Right kidney (tissue), 1 donor: ENCODE measurements at regions not wholly inside any gene's neighbourhood (a gene's known extent, or its start where the extent isn't known, plus 50 kb on each side); places are given as distances from the start of the nearest gene placed in this dataset.

Experiments used
- DNase-seq: peaks from one replicate; pipeline ENCODE4 v3.0.0-alpha.2; 2016

- no peak for DNase-seq
Observed at GRCh38 chr5:74340476-74340875, 300.1 kb downstream of the ENC1 start.

DNA sequence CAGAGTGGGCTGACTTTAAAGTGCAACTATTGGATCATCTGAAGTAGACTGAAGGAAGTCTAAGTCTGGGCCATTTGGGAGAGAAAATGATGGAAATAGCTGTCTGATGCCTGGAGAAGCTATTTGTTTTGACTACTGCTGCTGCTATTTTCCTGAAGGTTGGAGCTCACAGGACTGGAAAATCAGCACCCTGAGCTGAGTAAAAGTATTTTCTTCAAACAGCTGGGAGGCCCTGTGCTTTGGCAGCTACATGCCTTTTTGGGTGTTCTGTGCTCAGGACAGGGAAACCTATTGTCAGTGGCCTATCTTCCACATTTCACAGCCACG, 302.6 kb downstream of the ENC1 start:
- no peak for DNase-seq

GRCh38 chr5:74337254-74337983, 303.1 kb downstream of the ENC1 start:
- no peak for DNase-seq

- DNase-seq = no peak
Observed at GRCh38 chr5:74336297-74336696, 304.2 kb downstream of the ENC1 start.

DNA sequence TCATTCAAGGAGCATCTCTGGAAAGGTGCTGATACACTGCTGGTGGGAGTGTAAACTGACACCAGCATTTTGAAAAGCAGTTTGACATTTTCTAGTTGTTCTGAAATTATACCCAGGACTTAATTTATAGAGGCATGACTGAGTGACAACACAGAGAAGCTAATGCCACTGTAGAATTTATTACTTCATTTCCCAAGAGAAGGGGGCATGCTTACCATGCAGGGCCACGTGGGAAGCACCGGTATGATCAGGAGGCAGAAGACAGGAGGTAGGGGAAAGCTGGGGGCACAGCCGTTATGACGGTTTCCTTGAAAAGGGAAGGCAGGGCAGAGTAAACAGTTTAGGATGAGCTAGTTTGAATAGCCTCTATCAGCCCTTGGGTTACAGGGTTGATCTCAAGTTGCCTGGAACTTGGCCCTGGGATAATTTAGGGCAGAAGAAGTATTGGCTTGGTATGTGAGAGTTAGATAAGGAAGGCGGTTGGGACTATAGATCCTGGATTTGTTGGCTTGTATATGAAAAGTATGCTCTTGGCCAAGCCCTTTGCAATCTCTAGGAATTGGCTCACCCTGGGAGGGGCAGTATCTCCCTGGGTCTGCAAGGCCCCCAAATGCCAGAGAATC, 305.7 kb downstream of the ENC1 start:
- no peak for DNase-seq

DNA sequence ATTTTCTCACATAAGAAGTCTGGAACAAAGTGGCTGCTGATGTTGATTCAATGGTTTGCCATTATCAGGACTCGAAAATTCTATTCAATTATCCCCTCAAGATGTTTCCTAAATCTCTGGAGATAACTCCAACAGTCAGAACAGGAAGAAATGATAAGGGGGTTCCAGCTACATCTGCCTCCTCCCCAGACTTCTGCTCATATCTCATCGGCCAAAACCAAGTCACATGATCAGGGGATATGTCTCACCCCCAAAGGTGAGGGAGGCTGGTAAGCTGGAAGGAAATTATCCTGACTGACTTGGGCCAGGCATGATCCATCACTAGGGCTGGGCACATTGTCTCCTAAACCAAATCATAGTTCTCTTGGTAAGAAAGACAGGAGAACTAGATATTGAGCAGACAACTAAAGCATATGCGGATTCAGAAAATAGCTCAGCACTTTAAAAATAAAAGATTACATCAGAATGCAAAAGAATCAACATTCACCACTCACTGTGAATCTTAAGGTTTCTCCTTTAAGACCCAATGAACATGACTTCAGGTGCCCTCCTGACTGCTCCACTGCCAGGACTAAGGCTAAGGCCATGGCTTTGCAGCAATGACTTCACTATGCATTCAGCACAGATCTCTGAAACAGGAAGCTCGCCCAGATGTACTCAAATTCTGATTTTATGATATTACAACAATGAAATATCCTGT, 306.3 kb downstream of the ENC1 start:
- DNase-seq = no peak

DNA sequence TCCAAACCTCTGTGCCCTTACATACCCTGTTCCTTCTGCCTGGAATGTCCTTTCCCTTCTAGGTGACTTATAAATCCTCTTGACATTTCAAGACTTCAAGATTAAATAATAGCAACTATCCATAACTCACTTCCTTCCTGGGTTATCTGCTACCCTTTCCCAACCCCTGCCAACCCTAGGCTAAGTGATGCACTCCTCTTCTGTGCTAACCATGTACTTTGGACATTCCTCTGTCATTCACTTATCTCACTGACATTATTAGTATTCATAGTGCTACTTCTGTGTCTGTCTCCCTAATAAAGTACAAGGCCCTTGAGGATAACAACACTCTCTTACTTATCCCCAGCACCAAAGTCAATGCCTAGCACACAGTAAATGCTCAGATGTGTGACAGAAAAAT, 307.1 kb downstream of the ENC1 start:
- no peak for DNase-seq

DNA sequence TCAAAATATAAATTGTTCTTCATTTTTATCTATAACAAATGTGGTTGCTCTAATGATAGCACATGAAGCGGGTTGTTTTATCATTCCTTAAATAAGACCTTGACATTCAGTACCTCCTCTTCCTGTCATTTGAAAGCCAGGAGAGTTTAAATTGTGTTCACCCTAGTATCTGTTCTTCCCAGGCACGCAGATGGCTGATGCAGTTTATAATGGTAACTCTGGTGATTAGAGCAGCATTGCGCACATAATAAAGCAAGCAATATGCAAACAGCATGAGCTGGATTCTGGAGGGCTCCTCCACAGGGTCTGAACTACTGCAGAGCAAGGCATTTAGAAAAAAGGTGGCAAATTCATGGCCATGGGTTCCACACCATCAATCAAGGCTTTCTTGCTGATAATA, 307.8 kb downstream of the ENC1 start:
- no peak for DNase-seq

DNA sequence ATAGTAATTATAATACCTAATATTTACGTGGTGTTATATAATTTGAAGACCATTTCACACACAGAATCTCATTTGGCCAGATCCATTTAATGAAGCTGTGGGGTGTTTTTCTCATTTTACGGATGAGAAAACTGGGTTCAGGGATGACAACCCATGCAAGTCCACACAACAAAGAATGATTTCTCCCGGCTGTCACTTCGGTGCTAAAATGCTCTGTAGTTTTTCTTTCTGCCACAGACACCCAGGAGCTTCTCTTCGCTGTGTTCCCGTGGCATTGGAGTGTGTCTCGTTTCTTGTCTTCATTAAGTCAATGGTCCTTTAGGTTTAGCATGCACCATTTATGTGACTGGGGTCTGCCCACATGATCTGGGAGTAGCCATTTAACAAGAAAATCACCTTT, 308.5 kb downstream of the ENC1 start:
- DNase-seq = no peak

GRCh38 chr5:74328221-74328630, 312.3 kb downstream of the ENC1 start:
- no peak for DNase-seq

DNA sequence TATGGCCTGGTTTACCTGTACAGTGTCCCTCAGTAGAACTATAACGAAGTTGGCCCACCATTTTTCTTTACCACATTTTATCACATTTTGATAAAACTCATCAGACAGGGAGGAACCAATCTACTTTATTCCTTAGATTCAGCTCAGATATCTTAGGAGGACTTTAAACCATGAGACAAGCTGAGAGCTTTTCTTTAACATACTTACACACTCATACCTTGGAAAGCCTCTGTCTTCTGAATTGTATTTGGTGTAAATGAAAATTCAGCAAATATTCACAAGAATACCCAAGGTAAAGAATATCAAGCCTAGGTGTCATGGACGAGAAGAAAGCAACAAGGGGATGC, 313.2 kb downstream of the ENC1 start:
- DNase-seq = no peak

DNA sequence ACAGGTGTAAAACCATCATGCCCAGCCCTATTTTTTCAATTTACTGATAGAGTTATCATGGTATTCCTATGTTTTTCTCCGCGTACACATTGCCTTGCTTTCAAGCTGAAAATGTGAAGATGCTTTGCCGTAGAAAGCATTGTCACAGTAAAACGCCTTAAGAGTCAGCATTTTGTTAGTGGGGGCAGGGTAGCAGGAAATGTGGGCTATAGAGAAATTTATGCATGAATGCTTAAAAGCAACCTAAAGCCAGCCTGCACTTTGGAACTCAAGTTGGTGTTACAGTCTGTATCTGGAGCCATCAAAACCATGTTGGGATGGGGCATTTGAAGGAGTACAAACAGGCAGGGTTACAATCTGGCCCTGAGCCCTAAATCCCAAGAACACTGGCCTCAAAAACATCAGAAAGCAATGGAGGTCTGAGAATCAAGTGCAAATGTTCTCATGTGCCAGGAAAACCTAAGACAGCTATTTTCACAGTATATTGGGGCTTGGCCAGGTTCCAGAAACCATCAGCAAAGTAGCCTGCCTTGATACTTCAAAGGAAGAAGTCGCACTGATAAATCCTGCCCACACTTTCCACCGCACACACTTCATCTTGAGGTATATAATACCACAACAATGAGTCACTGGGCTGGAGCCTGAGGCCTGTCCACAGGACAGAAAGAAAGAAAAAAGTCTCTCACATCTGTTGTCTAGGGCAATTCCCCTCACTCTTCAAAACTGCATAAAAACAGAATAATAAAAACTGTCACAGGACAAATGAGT, 313.8 kb downstream of the ENC1 start:
- no peak for DNase-seq

- no peak for DNase-seq
Observed at GRCh38 chr5:74325866-74326265, 314.7 kb downstream of the ENC1 start.

DNA sequence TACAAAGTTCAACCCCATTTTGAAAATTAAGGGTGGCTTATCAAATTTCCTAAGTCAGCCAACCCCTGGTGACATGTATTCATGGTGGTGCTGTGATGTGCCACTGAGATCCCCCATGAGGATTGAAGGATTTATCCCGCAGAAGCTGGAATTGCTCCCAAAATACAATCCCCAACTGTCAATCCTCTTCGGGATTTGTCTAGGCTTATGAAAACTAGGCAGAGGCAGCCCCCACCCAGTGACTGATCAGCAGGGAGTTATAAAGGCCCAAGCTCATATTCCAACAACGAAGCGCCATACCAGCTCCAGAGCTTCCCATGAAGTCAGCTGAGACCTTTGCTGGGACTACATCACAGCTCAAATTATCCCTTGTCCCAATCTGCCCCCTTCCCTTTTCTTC, 316.0 kb downstream of the ENC1 start:
- no peak for DNase-seq

- DNase-seq = no peak
Observed at GRCh38 chr5:74322944-74323343, 317.6 kb downstream of the ENC1 start.

DNA sequence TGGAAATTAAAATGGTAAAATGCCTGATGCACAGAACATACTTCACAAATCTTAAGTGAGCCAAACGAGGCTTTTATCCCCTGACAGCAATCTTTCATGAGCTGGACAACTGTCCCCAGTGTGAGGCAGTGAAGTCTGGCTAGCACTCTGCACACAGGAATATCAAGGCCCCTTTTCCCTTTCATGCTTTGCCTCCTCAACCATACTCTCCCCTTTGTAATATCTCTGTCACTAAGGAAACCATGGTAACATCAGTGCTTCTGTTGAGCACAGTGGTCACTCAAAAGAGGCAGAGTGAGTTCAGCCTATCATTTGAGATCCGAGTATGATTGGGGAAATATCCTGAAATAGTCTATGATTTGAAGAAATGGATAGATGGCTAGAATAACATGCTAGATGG, 318.3 kb downstream of the ENC1 start:
- DNase-seq = no peak

- DNase-seq = no peak
Observed at GRCh38 chr5:74321326-74321725, 319.2 kb downstream of the ENC1 start.

DNA sequence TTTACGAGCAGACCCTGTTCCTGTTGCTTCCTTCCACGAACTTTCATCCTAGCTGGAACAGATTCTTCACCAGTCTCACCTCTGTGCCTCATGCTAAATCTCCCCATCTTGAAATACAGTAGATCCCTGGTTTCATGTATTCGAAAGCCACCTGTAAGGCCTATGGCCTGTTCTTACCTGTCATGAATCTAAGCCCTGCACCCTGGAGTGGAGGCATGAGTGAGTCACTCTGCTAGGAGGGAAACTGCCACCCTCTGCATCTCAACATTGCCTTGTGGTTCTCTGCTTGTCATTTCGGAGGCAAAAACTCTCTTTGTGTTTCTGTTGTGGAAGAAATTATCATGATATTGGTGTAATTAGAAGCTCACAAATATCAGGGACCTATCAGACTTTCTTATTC, 320.0 kb downstream of the ENC1 start:
- no peak for DNase-seq

- no peak for DNase-seq
Observed at GRCh38 chr5:74319076-74319475, 321.5 kb downstream of the ENC1 start.

DNA sequence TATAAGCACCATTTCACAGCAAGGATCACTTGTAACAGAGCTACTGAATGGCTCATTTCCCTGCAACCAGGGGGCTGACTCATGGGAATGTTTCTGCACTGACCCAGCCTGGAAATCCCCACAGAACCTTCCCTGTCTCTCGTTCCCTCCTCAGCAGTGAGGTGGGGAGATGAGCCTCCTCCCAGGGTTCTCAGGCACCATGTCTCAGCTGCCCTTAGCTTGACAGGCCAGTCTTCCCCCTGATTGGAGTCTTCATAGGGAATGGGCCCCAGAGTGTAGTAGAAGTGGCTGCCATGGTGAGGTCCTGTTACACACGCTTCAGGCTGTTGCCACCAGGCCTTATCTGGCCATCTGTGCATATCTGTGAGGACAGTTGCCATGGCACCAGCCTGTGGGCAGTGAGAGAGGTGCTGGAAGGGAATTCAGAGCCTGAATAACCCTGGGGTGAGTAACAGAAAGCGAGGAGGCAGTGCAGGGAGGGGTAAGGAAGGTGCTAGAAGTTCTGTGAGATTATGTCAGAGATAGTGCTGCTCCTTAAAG, 324.4 kb downstream of the ENC1 start:
- DNase-seq = peak; percentile 37

DNA sequence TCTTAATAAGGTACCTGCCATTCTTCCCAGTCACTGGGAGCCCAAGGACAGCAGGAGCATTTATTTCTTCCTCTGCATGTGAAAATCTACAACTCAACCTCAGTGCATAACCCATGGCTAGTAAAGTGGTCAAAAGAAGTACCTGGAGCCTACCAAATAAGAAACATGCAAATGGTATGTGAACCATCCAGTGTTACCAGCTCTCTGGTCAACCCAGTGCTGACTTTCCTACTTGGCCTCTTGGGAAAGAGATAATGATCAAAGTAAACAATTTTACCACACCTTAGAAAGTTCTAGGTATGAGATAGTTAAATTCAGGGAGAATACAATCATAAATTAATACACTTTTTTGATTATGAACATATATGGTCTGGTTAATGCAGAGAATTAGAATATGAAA, 325.6 kb downstream of the ENC1 start:
- no peak for DNase-seq

GRCh38 chr5:74313896-74314295, 326.6 kb downstream of the ENC1 start:
- no peak for DNase-seq

GRCh38 chr5:74312746-74313145, 327.8 kb downstream of the ENC1 start:
- DNase-seq = no peak
